Keratinocyte (primary cell): ENCODE measurements at regions not wholly inside any gene's neighbourhood (a gene's known extent, or its start where the extent isn't known, plus 50 kb on each side); places are given as distances from the start of the nearest gene placed in this dataset.

Experiments
- DNase-seq: peaks from one replicate; pipeline ENCODE4 v3.0.0-alpha.2; 2011; ENCODE audit warnings: low read depth, missing footprints, low spot score
- FAIRE-seq: peaks from 2 replicates; lab custom pipeline; 2011; peaks lifted over from hg19 to GRCh38; lab: Jason Lieb, UNC
- H2AFZ ChIP-seq: 2 replicates; pipeline ENCODE4 v1.6.0; 2012; ENCODE audit warnings: low read length, control low read depth, inconsistent platforms; ENCODE audit not compliant: control insufficient read depth
- H3K27ac ChIP-seq: 2 replicates; pipeline ENCODE4 v1.5.1; 2011; ENCODE audit warnings: low read length; ENCODE audit not compliant: control insufficient read depth, insufficient read depth
- H3K27me3 ChIP-seq: 3 replicates; pipeline ENCODE4 v1.6.0; 2011; ENCODE audit warnings: low read length; ENCODE audit not compliant: control insufficient read depth, insufficient read depth; ENCODE audit errors: extremely low read depth
- H3K36me3 ChIP-seq, 2 experiments: 2 replicates in 1 of 2; 3 replicates in 1 of 2; pipeline ENCODE4 v1.5.1; 2011; ENCODE audit warnings: low read length in 2 of 2, mild to moderate bottlenecking in 1 of 2; ENCODE audit not compliant: control insufficient read depth in 2 of 2, insufficient read depth in 2 of 2; ENCODE audit errors: extremely low read depth in 1 of 2
- H3K4me1 ChIP-seq: 3 replicates; pipeline ENCODE4 v1.5.1; 2011; ENCODE audit warnings: low read length; ENCODE audit not compliant: control insufficient read depth, insufficient read depth; ENCODE audit errors: extremely low read depth
- H3K4me2 ChIP-seq: 3 replicates; pipeline ENCODE4 v1.6.0; 2011; ENCODE audit warnings: low read depth, low read length; ENCODE audit not compliant: control insufficient read depth, insufficient read depth; ENCODE audit errors: extremely low read depth
- H3K4me3 ChIP-seq, 3 experiments: fragments of 200-600 bp in 1 of 3; sonication (generic) in 1 of 3; 2 replicates in 2 of 3; 3 replicates in 1 of 3; pipeline ENCODE4 v1.5.1; 2011 to 2016; ENCODE audit warnings: low read length in 3 of 3, mild to moderate bottlenecking in 3 of 3, control low read depth in 2 of 3, inconsistent platforms in 1 of 3, low read depth in 1 of 3, mixed read lengths in 1 of 3, mixed run types in 1 of 3, moderate library complexity in 1 of 3; ENCODE audit not compliant: control insufficient read depth in 2 of 3, insufficient read depth in 2 of 3; ENCODE audit errors: extremely low read depth in 1 of 3
- H3K79me2 ChIP-seq: 2 replicates; pipeline ENCODE4 v1.6.0; 2012; ENCODE audit warnings: low read length; ENCODE audit not compliant: control insufficient read depth, insufficient read depth
- H3K9ac ChIP-seq: 3 replicates; pipeline ENCODE4 v1.6.0; 2011; ENCODE audit warnings: low read length; ENCODE audit not compliant: control insufficient read depth, insufficient read depth; ENCODE audit errors: extremely low read depth
- H3K9me1 ChIP-seq: 3 replicates; pipeline ENCODE4 v1.6.0; 2011; ENCODE audit warnings: low read length; ENCODE audit not compliant: control insufficient read depth, insufficient read depth; ENCODE audit errors: extremely low read depth
- H3K9me3 ChIP-seq: 2 replicates; pipeline ENCODE4 v1.5.1; 2012; ENCODE audit warnings: low read depth, low read length; ENCODE audit not compliant: control insufficient read depth
- H4K20me1 ChIP-seq: 3 replicates; pipeline ENCODE4 v1.6.0; 2011; ENCODE audit warnings: low read length; ENCODE audit not compliant: control insufficient read depth, insufficient read depth; ENCODE audit errors: extremely low read depth
- CTCF ChIP-seq, 3 experiments: IDR thresholded peaks in 1 of 3; conservative IDR thresholded peaks in 1 of 3; optimal IDR thresholded peaks in 1 of 3; 2 replicates in 2 of 3; 3 replicates in 1 of 3; pipeline versions ENCODE3 to v1.5.1; 2011; ENCODE audit warnings: low read length in 3 of 3, mild to moderate bottlenecking in 3 of 3, moderate library complexity in 2 of 3, control low read depth in 1 of 3, inconsistent platforms in 1 of 3; ENCODE audit not compliant: insufficient read depth in 2 of 3; ENCODE audit errors: extremely low read depth in 1 of 3
- EZH2 ChIP-seq: IDR thresholded peaks from one replicate; pipeline ENCODE4 v1.6.1; 2012; ENCODE audit warnings: inconsistent platforms, mild to moderate bottlenecking, low read length, moderate library complexity
- dilution Hi-C: fragments of 300-500 bp; cut with MboI; formaldehyde crosslinking; loops from one replicate; pipeline ENCODE4 v1.7.0; 2020; ENCODE audit warnings: low sequenced_read_pairs; ENCODE audit not compliant: extremely low pct_ligation_motif_present

DNA sequence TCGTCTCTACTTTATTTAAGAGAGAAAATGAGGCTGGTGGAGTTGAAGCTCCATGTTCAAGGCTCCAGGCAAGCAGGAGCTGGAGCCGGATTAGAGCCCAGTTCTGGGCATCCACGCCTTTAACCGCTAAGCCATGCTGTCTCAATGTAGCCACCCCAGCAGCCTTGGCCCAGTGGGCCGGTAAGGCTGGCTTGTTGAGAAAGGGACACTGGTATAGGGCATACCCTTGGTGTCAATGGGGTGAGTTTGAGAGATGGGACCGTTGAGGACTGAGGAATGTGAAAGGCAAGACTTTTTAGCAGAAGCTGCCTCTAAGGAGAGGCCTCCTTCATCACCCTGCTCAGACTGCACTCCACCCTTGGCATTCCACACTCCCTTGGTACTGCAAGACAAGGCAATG lies 147.4 kb downstream of the CYLD start:
- TF ChIP-seq EZH2 (no peak), CTCF (optimal IDR thresholded peaks at IDR 0.05 in 1 of 3, IDR thresholded peaks at IDR 0.05 in 1 of 3, conservative IDR thresholded peaks at IDR 0.05 in 1 of 3; ENCODE audit: extremely low read depth in 1 of 3, insufficient read depth in 2 of 3, low read length in 3 of 3) (no peak)
- H3K27ac ChIP-seq: no peak overlapping the region
- H2AFZ ChIP-seq: no peak overlapping the region
- no peaks in the 10 kb centered on the region for H3K9me1 ChIP-seq
- H3K4me1 ChIP-seq: no peaks in the 10 kb centered on the region
- H3K27me3 ChIP-seq: no peaks in the 10 kb centered on the region
- no peak for FAIRE-seq
- dilution Hi-C loops: no loop called here
- no peaks in the 10 kb centered on the region for H3K36me3 ChIP-seq
- no peak overlapping the region for H3K9ac ChIP-seq
- H4K20me1 ChIP-seq: no peaks in the 10 kb centered on the region
- H3K79me2 ChIP-seq: no peaks in the 10 kb centered on the region
- no peaks in the 10 kb centered on the region for H3K9me3 ChIP-seq
- no peak overlapping the region for H3K4me2 ChIP-seq
- H3K4me3 ChIP-seq: no peak overlapping the region
- no peak for DNase-seq

DNA sequence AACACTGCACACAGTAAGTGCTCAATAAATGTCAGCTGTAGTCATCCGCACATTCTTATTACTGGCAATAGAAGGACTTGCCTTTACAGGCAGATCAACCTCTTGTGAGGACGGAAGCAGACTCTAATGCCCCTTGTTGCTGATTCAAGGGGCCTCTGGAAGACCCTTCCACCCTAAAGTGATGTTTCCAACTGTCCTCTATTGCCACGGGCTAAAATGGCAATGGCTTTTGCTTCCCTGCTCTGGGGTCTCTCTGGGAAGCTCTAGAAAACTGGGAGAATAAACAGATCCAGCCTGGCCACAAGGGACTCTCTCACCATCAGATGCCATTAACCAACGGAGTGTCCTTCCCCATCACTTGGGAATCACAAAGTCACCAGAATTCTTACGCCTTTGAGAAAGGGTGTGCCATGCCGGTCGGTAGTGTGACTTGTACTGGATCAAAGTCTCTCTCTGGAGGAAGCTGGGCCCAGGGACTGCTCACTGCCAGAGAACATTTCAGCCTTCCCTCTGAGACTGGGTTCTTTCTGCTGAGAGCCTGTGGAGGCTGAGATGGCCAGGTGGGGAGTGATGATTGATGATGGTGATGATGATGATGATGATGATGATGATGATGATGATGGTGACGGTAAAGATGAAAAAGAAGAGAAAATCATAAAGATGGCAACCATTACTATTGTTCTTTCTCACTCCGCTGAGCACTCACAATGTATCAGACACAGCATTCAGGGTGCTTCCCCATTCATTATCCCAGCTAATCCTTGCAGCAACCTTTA lies 146.8 kb downstream of the CYLD start:
- DNase-seq (no peak), FAIRE-seq (no peak)
- Histone ChIP-seq H3K4me2 (no peak overlapping the region), H3K36me3 (no peaks in the 10 kb centered on the region), H3K27me3 (no peaks in the 10 kb centered on the region), H3K4me1 (no peaks in the 10 kb centered on the region), H3K9me3 (no peaks in the 10 kb centered on the region), H3K9ac (no peak overlapping the region), H3K4me3 (no peak overlapping the region), H3K9me1 (no peaks in the 10 kb centered on the region), H3K79me2 (no peaks in the 10 kb centered on the region), H2AFZ (no peak overlapping the region), H4K20me1 (no peaks in the 10 kb centered on the region), H3K27ac (no peak overlapping the region)
- TF ChIP-seq CTCF (optimal IDR thresholded peaks at IDR 0.05 in 1 of 3, IDR thresholded peaks at IDR 0.05 in 1 of 3, conservative IDR thresholded peaks at IDR 0.05 in 1 of 3; ENCODE audit: extremely low read depth in 1 of 3, insufficient read depth in 2 of 3, low read length in 3 of 3) (no peak), EZH2 (no peak)
- dilution Hi-C loops: no loop called here
